Nucleus accumbens (tissue), 56 donors: ENCODE measurements at regions not wholly inside any gene's neighbourhood (a gene's known extent, or its start where the extent isn't known, plus 50 kb on each side); places are given as distances from the start of the nearest gene placed in this dataset.
"Not testable (repeated sequence)": the region's sequence is repeated elsewhere in the genome, so short reads cannot be mapped to it uniquely, and the experiment has no call there.

Source experiments
- DNase-seq, 56 donors: peaks; one replicate each; lab custom pipeline; 2025; lab: John Stamatoyannopoulos, UW

GRCh38 chr12:75694534-75695268, 183.3 kb upstream of the KRR1 start:
- DNase-seq = no peak

- DNase-seq = no peak
Measured at GRCh38 chr12:75692876-75693275, 181.5 kb upstream of the KRR1 start.

DNA sequence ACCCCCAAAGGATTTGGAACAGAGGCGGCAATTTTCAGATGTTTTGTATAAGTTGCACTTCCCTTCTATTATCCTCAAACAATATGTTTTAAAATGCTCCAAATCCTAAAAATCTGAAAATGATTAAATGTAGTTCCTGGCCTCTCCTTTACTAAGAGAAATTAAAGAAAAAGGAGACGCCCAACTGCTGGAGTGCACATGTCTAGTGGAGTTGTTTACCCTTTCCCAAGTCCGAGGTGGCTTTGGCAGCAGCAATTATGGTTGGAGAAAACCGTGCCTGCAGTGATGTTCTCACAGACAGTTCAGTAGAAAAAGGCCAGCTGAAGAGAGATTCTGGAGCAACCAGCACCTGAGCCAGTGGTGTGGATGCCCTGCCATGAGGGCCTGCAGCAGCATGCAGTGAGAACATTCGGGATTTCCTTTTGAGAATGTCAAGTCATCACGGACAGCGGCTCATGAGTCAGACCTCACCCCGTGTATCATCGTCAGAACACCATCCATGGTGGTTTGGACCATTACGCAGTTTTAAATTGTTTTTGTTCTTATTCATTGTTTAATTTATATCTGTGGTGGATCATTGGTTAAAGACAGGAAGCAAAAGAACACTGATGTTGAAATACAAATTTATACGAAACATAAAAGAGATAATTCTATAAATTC, 179.0 kb upstream of the KRR1 start:
- DNase-seq = no peak

DNA sequence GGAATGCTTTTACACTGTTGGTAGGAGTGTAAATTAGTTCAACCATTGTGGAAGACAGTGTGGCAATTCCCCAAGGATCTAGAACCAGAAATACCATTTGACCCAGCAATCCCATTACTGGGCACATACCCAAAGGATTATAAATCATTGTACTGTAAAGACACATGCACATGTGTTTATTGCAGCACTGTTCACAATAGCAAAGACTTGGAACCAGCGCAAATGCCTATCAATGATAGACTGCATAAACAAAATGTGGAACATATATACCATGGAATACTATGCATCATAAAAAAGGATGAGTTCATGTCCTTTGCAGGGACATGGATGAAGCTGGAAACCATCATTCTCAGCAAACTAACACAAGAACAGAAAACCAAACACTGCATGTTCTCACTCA, 174.8 kb upstream of the KRR1 start:
- DNase-seq = not testable (repeated sequence)

DNA sequence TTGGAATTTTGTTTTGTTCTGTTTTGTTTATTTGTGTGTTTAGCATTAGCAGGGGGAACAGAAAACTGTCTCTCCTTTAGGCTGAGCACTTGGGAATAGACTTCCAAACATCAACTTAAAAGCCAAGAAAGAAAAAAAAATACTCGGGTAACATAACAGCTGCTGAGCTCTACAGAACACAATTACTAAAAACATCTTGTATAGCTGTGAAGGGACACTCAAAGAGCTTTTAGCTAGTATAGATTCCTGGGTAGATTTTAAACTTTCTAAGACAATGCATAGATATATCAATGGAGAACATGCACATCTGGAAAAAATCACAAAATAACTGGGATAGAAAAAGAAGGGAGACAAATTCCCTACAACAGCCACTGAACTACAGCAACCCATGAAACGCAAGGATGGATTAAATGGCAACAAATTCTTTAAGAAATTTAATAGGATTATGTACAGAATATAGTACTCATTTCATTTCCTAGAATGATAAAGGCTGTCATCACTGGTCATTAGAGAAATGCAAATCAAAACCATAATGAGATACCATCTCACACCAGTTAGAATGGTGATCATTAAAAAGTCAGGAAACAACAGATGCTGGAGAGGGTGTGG, 174.3 kb upstream of the KRR1 start:
- DNase-seq = no peak

- no peak for DNase-seq
Measured at GRCh38 chr12:75684678-75685616, 173.5 kb upstream of the KRR1 start.

DNA sequence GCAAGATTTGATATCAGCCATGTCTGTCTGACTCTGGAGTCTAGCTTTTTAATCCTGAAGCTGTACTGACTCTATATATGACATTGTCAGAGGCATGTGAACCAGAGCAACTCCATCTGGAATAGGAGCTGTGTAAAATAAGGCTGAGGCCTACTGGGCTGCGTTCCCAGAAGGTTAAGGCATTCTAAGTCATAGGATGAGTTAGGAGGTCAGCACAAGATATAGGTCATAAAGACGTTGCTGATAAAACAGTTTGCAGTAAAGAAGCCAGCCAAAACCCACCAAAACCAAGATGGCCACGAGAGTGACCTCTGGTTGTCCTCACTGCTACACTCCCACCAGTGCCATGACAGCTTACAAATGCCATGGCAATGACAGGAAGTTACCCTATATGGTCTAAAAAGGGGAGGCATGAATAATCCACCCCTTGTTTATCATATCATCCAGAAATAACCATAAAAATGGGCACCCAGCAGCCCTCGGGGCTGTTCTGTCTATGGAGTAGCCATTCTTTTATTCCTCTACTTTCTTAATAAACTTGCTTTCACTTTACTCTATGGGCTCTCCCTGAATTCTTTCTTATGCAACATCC, 172.7 kb upstream of the KRR1 start:
- not testable (repeated sequence) for DNase-seq

GRCh38 chr12:75683220-75683619, 171.8 kb upstream of the KRR1 start:
- DNase-seq = no peak

DNA sequence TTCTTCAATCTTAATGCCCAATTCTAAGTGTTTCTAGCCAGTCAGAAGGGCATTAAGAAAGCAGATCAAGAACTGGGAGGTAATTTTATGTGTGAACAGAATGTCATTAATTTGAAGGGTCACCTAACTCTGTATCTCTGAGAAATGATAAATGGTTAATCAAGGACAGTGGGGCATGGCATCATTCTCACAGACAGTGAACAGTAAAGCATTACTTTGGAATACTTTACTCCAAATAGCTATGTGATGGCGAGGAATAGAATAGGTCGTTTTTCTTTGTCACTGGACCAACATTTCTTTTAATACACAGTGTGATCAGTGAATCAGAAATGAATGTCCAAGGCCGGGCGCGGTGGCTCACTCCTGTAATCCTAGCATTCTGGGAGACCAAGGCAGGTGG, 166.1 kb upstream of the KRR1 start:
- no peak for DNase-seq

GRCh38 chr12:75674393-75674792, 163.0 kb upstream of the KRR1 start:
- DNase-seq = peak in 5 of 56 donors; percentile 2 to 17 (median 6)

- no peak for DNase-seq
Measured at GRCh38 chr12:75672200-75672599, 160.8 kb upstream of the KRR1 start.

GRCh38 chr12:75670216-75670615, 158.8 kb upstream of the KRR1 start:
- no peak for DNase-seq

DNA sequence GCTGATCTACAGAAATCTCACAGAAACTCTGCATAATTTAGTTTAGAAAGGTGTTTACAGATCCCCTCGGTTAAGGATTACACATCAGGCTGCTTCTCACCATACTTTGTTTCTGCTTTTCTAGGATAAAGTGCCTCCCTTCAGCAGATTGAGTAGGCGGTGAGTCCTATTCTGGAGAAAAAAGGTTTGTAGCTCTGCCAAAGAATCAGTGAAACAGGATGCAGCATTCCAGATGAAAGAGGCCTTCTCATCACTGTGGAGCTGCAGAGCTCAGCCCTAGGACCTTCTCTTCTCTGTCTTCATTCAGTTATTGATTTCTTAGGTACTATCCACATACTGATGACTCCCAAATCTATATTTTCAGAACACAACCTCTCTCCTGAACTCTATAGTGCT, 155.5 kb upstream of the KRR1 start:
- DNase-seq = no peak

DNA sequence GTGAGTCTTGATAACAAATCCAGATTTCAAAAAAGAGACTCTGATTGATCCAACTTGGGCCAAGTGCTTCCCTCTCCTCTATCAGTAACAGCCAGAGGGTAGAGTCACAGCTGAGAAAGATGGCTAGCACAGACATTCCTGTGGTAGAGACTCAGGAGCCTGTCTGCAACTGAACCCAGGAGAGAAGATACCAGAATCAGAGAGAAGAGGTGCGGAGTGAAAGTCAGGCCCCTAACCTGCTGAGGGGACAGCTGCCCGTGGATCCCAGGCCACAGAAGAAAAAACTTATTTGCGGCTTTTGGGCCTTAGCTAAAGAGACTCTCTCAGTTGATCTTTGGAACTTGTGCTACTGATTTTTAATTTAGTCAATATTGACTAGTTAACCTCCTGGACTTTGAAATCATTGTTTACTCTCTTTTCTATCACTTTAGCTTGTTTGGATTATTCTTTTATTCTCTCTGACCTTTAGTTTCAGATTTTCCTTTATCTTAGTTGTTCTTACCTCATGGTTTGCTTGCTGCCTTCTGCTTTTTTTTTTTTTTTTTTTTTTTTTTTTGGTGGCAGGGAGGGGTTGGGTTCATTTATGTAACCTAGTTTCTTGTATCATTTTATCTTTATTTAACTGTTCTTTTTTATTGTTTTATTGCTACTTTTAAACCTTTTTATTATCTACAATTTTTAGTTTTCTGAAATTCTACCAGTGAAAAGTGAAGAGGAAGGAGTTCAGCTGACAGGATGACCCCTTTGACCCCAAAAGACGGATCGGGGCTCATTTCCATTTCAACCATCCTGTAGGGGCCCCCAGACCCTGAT, 154.9 kb upstream of the KRR1 start:
- DNase-seq = no peak

GRCh38 chr12:75665216-75665615, 153.8 kb upstream of the KRR1 start:
- no peak for DNase-seq

DNA sequence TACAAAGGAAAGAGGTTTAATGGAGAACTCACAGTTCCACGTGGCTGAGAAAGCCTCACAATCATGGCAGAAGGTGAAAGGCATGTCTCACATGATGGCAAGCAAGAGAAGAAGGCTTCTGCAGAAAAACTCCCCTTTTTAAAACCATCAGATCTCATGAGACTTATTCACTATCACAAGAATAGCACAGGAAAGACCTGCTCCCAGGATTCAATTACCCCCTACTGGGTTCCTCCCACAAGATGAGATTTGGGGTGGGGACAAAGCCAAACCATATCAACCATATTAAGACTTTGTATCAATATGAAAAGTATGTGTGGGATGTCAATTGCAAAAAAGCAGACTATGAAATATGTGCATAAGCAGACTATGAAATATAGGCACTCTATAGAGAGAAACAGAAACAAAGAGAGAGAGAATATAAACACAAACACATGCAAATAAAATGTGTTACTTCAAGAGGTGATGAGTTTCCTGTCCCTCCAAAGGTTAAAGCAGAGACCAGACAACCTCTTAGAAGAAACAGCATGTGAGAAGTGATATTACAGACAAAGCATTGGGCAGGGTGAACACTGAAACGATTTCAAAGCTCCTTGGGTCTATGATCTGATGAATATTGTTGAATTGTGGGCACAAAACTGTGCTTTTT, 151.2 kb upstream of the KRR1 start:
- DNase-seq = no peak

GRCh38 chr12:75661908-75662307, 150.5 kb upstream of the KRR1 start:
- DNase-seq = no peak

DNA sequence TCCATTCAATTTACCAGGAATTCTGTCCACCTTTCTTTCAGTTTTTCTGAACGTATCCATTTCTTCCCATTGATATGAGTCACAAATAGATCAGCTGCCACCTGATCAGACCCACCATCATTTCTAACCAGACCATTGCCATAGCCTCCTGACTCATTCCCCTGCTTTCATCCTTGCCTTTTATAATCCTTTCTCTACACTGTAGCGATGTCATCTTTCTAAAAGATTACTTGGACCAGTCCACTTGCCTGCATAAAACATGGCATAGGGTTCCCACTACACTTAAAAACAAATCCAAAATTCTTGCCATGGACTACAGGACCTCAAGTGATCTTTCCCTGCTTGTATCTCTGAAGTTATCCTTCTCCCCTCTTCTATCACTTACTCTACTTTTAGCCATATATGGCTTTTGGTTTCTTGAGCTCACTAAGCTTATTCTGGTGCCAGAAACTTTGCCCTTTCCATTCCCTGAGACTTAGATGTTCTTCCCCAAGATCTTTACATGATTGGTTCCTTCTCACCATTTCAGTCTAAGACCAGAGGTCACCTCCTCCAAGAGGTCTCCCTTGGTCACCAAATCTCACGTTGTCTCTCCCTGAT, 149.5 kb upstream of the KRR1 start:
- no peak for DNase-seq

GRCh38 chr12:75660107-75660530, 148.7 kb upstream of the KRR1 start:
- no peak for DNase-seq
